SK-N-SH (cell line): ENCODE measurements at regions not wholly inside any gene's neighbourhood (a gene's known extent, or its start where the extent isn't known, plus 50 kb on each side); places are given as distances from the start of the nearest gene placed in this dataset.

ENCODE experiments used
- CTCF ChIP-seq: fragments of 200-600 bp; sonication (generic); IDR thresholded peaks from 2 replicates; pipeline ENCODE4 v1.6.1; 2017; ENCODE audit warnings: antibody characterized with exemption, mild to moderate bottlenecking, moderate library complexity
- RFX5 ChIP-seq: IDR thresholded peaks from 2 replicates; pipeline ENCODE4 v1.6.1; 2012; ENCODE audit warnings: mild to moderate bottlenecking, improper control_type of control experiment, low read length
- TCF12 ChIP-seq: IDR thresholded peaks from 2 replicates; pipeline ENCODE4 v1.4.0; 2012
- TF ChIP-seq, protein P1 (sequence below): IDR thresholded peaks from 2 replicates; pipeline ENCODE4 v1.4.0; 2012; ENCODE audit warnings: low read depth

GRCh38 chr9:81499594-81499993 is 189.8 kb downstream of the TLE1 start:
- TF ChIP-seq CTCF (no peak), RFX5 (no peak), TCF12 (no peak)
- TF ChIP-seq, protein P1, sequence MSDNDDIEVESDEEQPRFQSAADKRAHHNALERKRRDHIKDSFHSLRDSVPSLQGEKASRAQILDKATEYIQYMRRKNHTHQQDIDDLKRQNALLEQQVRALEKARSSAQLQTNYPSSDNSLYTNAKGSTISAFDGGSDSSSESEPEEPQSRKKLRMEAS, result no peak
